ENCODE measurements at regions not wholly inside any gene's neighbourhood (a gene's known extent, or its start where the extent isn't known, plus 50 kb on each side); places are given as distances from the start of the nearest gene placed in this dataset.

- TF ChIP-seq POLR2AphosphoS5 (IDR thresholded peaks at IDR 0.05; ENCODE audit: low read depth, low read length): no peak
- TF ChIP-seq POLR2A (IDR thresholded peaks at IDR 0.05; ENCODE audit: control extremely low read depth in 1 of 2, low read depth in 2 of 2, low read length in 2 of 2): no peak
- no peak for TF ChIP-seq JUND (IDR thresholded peaks at IDR 0.05; ENCODE audit: low read length)
- TF ChIP-seq FOSL1 (IDR thresholded peaks at IDR 0.05; ENCODE audit: insufficient read depth, low read depth, low read length): no peak
- TF ChIP-seq ZNF274 (IDR thresholded peaks at IDR 0.05; ENCODE audit: borderline replicate concordance, extremely low read depth, low read length): no peak
- no peak for TF ChIP-seq TAF7 (optimal IDR thresholded peaks at IDR 0.05; ENCODE audit: borderline replicate concordance, low read depth, low read length)
- TF ChIP-seq, protein P1, sequence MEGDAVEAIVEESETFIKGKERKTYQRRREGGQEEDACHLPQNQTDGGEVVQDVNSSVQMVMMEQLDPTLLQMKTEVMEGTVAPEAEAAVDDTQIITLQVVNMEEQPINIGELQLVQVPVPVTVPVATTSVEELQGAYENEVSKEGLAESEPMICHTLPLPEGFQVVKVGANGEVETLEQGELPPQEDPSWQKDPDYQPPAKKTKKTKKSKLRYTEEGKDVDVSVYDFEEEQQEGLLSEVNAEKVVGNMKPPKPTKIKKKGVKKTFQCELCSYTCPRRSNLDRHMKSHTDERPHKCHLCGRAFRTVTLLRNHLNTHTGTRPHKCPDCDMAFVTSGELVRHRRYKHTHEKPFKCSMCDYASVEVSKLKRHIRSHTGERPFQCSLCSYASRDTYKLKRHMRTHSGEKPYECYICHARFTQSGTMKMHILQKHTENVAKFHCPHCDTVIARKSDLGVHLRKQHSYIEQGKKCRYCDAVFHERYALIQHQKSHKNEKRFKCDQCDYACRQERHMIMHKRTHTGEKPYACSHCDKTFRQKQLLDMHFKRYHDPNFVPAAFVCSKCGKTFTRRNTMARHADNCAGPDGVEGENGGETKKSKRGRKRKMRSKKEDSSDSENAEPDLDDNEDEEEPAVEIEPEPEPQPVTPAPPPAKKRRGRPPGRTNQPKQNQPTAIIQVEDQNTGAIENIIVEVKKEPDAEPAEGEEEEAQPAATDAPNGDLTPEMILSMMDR (IDR thresholded peaks at IDR 0.05; ENCODE audit: control extremely low read depth in 1 of 3, insufficient read depth in 1 of 3, low read depth in 1 of 3, low read length in 3 of 3): no peak
- no peak for TF ChIP-seq NRF1 (IDR thresholded peaks at IDR 0.05; ENCODE audit: low read depth, low read length)
- TF ChIP-seq SP2 (IDR thresholded peaks at IDR 0.05; ENCODE audit: low read length): no peak
- TF ChIP-seq TAF1 (IDR thresholded peaks at IDR 0.05; ENCODE audit: low read depth, low read length): no peak
- no peak for TF ChIP-seq EZH2 (IDR thresholded peaks at IDR 0.05; ENCODE audit: low read depth, low read length, severe bottlenecking)
- TF ChIP-seq JUN (IDR thresholded peaks at IDR 0.05; ENCODE audit: low read depth, low read length): no peak
- TF ChIP-seq SIN3A (conservative IDR thresholded peaks at IDR 0.05 in 1 of 2, IDR thresholded peaks at IDR 0.05 in 1 of 2; ENCODE audit: low read depth in 1 of 2, low read length in 2 of 2): no peak
- no peak for TF ChIP-seq EP300 (IDR thresholded peaks at IDR 0.05; ENCODE audit: borderline replicate concordance in 1 of 2, low read depth in 2 of 2, low read length in 2 of 2)
Measured at GRCh38 chrX:99415470-99415869, 994.6 kb downstream of the PCDH19 start.

Data from H1 (cell line).